WTC11 (cell line): ENCODE measurements at regions not wholly inside any gene's neighbourhood (a gene's known extent, or its start where the extent isn't known, plus 50 kb on each side); places are given as distances from the start of the nearest gene placed in this dataset.

Experiments used
- FOXK1 ChIP-seq: sonication (generic); formaldehyde crosslinking; IDR thresholded peaks from 2 replicates; pipeline ENCODE4 v1.8.0; 2022; ENCODE audit warnings: mild to moderate bottlenecking, moderate library complexity, missing genetic modification reagents
- GRHL2 ChIP-seq: fragments of 250-450 bp; sonication (Bioruptor Pico); IDR thresholded peaks from 2 replicates; pipeline ENCODE4 v1.8.0; 2022; ENCODE audit warnings: mild to moderate bottlenecking, moderate library complexity; ENCODE audit not compliant: insufficient replicate concordance, severe bottlenecking
- KAT7 ChIP-seq: sonication (generic); formaldehyde crosslinking; IDR thresholded peaks from 2 replicates; pipeline ENCODE4 v1.8.1; 2023; ENCODE audit warnings: missing genetic modification reagents, mild to moderate bottlenecking, borderline replicate concordance
- TEAD4 ChIP-seq: sonication (generic); formaldehyde crosslinking; IDR thresholded peaks from 2 replicates; pipeline ENCODE4 v1.8.0; 2022; ENCODE audit warnings: mild to moderate bottlenecking, missing genetic modification reagents
- ZNF263 ChIP-seq: sonication (generic); formaldehyde crosslinking; IDR thresholded peaks from 2 replicates; pipeline ENCODE4 v1.8.1; 2022; ENCODE audit warnings: low read depth, mild to moderate bottlenecking, moderate library complexity, missing genetic modification reagents
- ZNF423 ChIP-seq: fragments of 250-450 bp; sonication (Bioruptor Pico); IDR thresholded peaks from 2 replicates; pipeline ENCODE4 v2.1.2; 2022; ENCODE audit warnings: mild to moderate bottlenecking, moderate library complexity
- TF ChIP-seq, protein P1 (sequence below): sonication (generic); formaldehyde crosslinking; IDR thresholded peaks from 2 replicates; pipeline ENCODE4 v1.8.1; 2023; ENCODE audit warnings: mild to moderate bottlenecking, missing genetic modification reagents
- TF ChIP-seq, protein P2 (sequence below): fragments of 200-600 bp; IDR thresholded peaks from 2 replicates; pipeline ENCODE4 v1.8.0; 2022; ENCODE audit warnings: antibody characterized with exemption
- TF ChIP-seq, protein P3 (sequence below): sonication (generic); formaldehyde crosslinking; IDR thresholded peaks from 2 replicates; pipeline ENCODE4 v1.8.1; 2022; ENCODE audit warnings: mild to moderate bottlenecking, moderate library complexity, missing genetic modification reagents

GRCh38 chr11:115910379-115910778 is 406.2 kb upstream of the CADM1 start:
- TF ChIP-seq, protein P1, sequence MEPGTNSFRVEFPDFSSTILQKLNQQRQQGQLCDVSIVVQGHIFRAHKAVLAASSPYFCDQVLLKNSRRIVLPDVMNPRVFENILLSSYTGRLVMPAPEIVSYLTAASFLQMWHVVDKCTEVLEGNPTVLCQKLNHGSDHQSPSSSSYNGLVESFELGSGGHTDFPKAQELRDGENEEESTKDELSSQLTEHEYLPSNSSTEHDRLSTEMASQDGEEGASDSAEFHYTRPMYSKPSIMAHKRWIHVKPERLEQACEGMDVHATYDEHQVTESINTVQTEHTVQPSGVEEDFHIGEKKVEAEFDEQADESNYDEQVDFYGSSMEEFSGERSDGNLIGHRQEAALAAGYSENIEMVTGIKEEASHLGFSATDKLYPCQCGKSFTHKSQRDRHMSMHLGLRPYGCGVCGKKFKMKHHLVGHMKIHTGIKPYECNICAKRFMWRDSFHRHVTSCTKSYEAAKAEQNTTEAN (CRISPR knock-in tag) = no peak
- TF ChIP-seq, protein P2, sequence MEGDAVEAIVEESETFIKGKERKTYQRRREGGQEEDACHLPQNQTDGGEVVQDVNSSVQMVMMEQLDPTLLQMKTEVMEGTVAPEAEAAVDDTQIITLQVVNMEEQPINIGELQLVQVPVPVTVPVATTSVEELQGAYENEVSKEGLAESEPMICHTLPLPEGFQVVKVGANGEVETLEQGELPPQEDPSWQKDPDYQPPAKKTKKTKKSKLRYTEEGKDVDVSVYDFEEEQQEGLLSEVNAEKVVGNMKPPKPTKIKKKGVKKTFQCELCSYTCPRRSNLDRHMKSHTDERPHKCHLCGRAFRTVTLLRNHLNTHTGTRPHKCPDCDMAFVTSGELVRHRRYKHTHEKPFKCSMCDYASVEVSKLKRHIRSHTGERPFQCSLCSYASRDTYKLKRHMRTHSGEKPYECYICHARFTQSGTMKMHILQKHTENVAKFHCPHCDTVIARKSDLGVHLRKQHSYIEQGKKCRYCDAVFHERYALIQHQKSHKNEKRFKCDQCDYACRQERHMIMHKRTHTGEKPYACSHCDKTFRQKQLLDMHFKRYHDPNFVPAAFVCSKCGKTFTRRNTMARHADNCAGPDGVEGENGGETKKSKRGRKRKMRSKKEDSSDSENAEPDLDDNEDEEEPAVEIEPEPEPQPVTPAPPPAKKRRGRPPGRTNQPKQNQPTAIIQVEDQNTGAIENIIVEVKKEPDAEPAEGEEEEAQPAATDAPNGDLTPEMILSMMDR = no peak
- TF ChIP-seq FOXK1 (CRISPR knock-in tag) (no peak), ZNF263 (CRISPR knock-in tag) (no peak), KAT7 (CRISPR knock-in tag) (no peak), GRHL2 (CRISPR knock-in tag) (no peak), TEAD4 (CRISPR knock-in tag) (no peak), ZNF423 (no peak)
- TF ChIP-seq, protein P3, sequence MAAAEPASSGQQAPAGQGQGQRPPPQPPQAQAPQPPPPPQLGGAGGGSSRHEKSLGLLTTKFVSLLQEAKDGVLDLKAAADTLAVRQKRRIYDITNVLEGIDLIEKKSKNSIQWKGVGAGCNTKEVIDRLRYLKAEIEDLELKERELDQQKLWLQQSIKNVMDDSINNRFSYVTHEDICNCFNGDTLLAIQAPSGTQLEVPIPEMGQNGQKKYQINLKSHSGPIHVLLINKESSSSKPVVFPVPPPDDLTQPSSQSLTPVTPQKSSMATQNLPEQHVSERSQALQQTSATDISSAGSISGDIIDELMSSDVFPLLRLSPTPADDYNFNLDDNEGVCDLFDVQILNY (CRISPR knock-in tag) = no peak
